ENCODE measurements at regions not wholly inside any gene's neighbourhood (a gene's known extent, or its start where the extent isn't known, plus 50 kb on each side); places are given as distances from the start of the nearest gene placed in this dataset.

DNA sequence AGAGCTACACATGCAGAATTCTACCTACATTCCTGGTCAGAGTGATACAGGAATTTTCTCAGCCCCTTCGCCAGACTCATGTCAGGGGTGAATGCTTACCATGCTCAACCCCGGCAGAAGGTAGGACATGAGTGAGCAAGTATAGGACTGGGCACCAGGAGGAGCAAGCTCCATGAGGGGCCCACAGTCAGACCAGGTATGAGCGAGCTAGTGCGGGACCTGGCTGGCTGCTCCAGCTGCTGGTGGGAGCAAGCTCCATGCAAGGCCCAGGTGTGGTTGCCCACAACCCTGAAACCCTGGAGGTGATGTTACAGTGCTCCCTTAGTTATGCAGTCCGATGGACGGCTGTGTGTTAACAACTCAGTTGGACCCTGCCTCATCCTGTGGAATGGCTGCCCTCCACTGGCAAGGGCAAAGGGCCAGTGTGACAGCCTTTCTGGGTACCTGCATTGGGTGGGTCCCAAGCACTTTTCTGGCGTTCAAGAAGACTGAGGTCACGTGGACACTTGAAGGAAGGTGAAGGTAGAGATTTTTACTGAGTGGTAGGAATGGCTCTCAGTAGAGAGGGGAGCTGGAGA lies 503.5 kb upstream of the CITED2 start:
- no peak for TF ChIP-seq ZFX (IDR thresholded peaks at IDR 0.05; ENCODE audit: borderline replicate concordance)
- TF ChIP-seq, protein P1, sequence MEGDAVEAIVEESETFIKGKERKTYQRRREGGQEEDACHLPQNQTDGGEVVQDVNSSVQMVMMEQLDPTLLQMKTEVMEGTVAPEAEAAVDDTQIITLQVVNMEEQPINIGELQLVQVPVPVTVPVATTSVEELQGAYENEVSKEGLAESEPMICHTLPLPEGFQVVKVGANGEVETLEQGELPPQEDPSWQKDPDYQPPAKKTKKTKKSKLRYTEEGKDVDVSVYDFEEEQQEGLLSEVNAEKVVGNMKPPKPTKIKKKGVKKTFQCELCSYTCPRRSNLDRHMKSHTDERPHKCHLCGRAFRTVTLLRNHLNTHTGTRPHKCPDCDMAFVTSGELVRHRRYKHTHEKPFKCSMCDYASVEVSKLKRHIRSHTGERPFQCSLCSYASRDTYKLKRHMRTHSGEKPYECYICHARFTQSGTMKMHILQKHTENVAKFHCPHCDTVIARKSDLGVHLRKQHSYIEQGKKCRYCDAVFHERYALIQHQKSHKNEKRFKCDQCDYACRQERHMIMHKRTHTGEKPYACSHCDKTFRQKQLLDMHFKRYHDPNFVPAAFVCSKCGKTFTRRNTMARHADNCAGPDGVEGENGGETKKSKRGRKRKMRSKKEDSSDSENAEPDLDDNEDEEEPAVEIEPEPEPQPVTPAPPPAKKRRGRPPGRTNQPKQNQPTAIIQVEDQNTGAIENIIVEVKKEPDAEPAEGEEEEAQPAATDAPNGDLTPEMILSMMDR (IDR thresholded peaks at IDR 0.05): no peak
